Fibroblast of peridontal ligament (primary cell): ENCODE measurements at regions not wholly inside any gene's neighbourhood (a gene's known extent, or its start where the extent isn't known, plus 50 kb on each side); places are given as distances from the start of the nearest gene placed in this dataset.
A peak's percentile ranks its signal among the peaks of the same experiment; 100 is the strongest.
"Not testable (repeated sequence)": the region's sequence is repeated elsewhere in the genome, so short reads cannot be mapped to it uniquely, and the experiment has no call there.

Experiments used
- DNase-seq: peaks from one replicate; pipeline ENCODE4 v3.0.0-alpha.2; 2010; ENCODE audit errors: extremely low read depth

GRCh38 chr5:63124266-63124665 is 545.6 kb downstream of the LRRC70 start:
- DNase-seq = no peak

GRCh38 chr5:63121471-63121870 is 542.9 kb downstream of the LRRC70 start:
- DNase-seq = no peak

- DNase-seq = no peak
These were observed 539.6 kb downstream of the LRRC70 start for GRCh38 chr5:63118221-63118620.

- DNase-seq = no peak
These were observed 533.3 kb downstream of the LRRC70 start for GRCh38 chr5:63111891-63112290.

- DNase-seq = no peak
These were observed 523.3 kb downstream of the LRRC70 start for GRCh38 chr5:63101870-63102269.

- no peak for DNase-seq
These were observed 518.7 kb downstream of the LRRC70 start for GRCh38 chr5:63097286-63097685.

GRCh38 chr5:63094730-63095129 is 516.1 kb downstream of the LRRC70 start:
- no peak for DNase-seq

GRCh38 chr5:63089147-63089546 is 510.5 kb downstream of the LRRC70 start:
- DNase-seq = no peak

- no peak for DNase-seq
These were observed 506.9 kb downstream of the LRRC70 start for GRCh38 chr5:63085561-63085960.

GRCh38 chr5:63083689-63084088 is 505.1 kb downstream of the LRRC70 start:
- not testable (repeated sequence) for DNase-seq

GRCh38 chr5:63081402-63081801 is 502.8 kb downstream of the LRRC70 start:
- DNase-seq = no peak

- DNase-seq = no peak
These were observed 491.4 kb downstream of the LRRC70 start for GRCh38 chr5:63070001-63070400.

GRCh38 chr5:63055421-63055820 is 476.8 kb downstream of the LRRC70 start:
- no peak for DNase-seq

GRCh38 chr5:63053019-63053638 is 474.5 kb downstream of the LRRC70 start:
- no peak for DNase-seq

GRCh38 chr5:63050916-63051315 is 472.3 kb downstream of the LRRC70 start:
- DNase-seq = peak; percentile 0

GRCh38 chr5:63049935-63050334 is 471.3 kb downstream of the LRRC70 start:
- no peak for DNase-seq

- DNase-seq = no peak
These were observed 465.2 kb downstream of the LRRC70 start for GRCh38 chr5:63043792-63044191.

GRCh38 chr5:63032343-63032742 is 453.7 kb downstream of the LRRC70 start:
- no peak for DNase-seq

GRCh38 chr5:63029891-63030290 is 451.3 kb downstream of the LRRC70 start:
- DNase-seq = no peak

- DNase-seq = no peak
These were observed 447.1 kb downstream of the LRRC70 start for GRCh38 chr5:63025679-63026078.

GRCh38 chr5:63022403-63022802 is 443.8 kb downstream of the LRRC70 start:
- no peak for DNase-seq

GRCh38 chr5:63011158-63011557 is 432.5 kb downstream of the LRRC70 start:
- no peak for DNase-seq

GRCh38 chr5:63008195-63008594 is 429.6 kb downstream of the LRRC70 start:
- no peak for DNase-seq

GRCh38 chr5:62994842-62995241 is 416.2 kb downstream of the LRRC70 start:
- DNase-seq = not testable (repeated sequence)
